Prostate gland (tissue), 2 donors: ENCODE measurements at regions not wholly inside any gene's neighbourhood (a gene's known extent, or its start where the extent isn't known, plus 50 kb on each side); places are given as distances from the start of the nearest gene placed in this dataset.

Experiments used
- CTCF ChIP-seq, 4 experiments: fragments of 200-600 bp in 2 of 4; fragments of 450-650 bp in 2 of 4; sonication (generic) in 2 of 4; IDR thresholded peaks; 1 replicate in 3 of 4; 2 replicates in 1 of 4; pipeline ENCODE4 v1.5.1; 2016 to 2019; ENCODE audit warnings: antibody characterized with exemption in 4 of 4, mild to moderate bottlenecking in 2 of 4, moderate library complexity in 2 of 4
- POLR2A ChIP-seq: fragments of 450-650 bp; IDR thresholded peaks from one replicate; pipeline ENCODE4 v1.6.1; 2016; ENCODE audit warnings: antibody characterized with exemption, mild to moderate bottlenecking

GRCh38 chr14:31930493-31931240 lies 146.4 kb upstream of the ARHGAP5 start:
- TF ChIP-seq POLR2A = no peak
- no peak for TF ChIP-seq CTCF (IDR thresholded peaks at IDR 0.05)
